ENCODE measurements at regions not wholly inside any gene's neighbourhood (a gene's known extent, or its start where the extent isn't known, plus 50 kb on each side); places are given as distances from the start of the nearest gene placed in this dataset.

- in situ Hi-C loops (cut with MboI; ENCODE audit: low sequenced_read_pairs), result no loop called here
These were observed 169.5 kb upstream of the UBL3 start for GRCh38 chr13:30019648-30020626.

GRCh38 chr13:30017880-30018279, 167.5 kb upstream of the UBL3 start:
- in situ Hi-C loops (cut with MboI; ENCODE audit: low sequenced_read_pairs), result no loop called here

- in situ Hi-C loops (cut with MboI; ENCODE audit: low sequenced_read_pairs), result no loop called here
These were observed 166.0 kb upstream of the UBL3 start for GRCh38 chr13:30016398-30016797.

GRCh38 chr13:30009411-30009810, 159.0 kb upstream of the UBL3 start:
- in situ Hi-C loops (cut with MboI; ENCODE audit: low sequenced_read_pairs), result no loop called here

GRCh38 chr13:30006246-30006645, 155.8 kb upstream of the UBL3 start:
- in situ Hi-C loops (cut with MboI; ENCODE audit: low sequenced_read_pairs), result no loop called here

GRCh38 chr13:30004204-30004603, 153.8 kb upstream of the UBL3 start:
- in situ Hi-C loops (cut with MboI; ENCODE audit: low sequenced_read_pairs), result no loop called here

- in situ Hi-C loops (cut with MboI; ENCODE audit: low sequenced_read_pairs), result no loop called here
These were observed 152.2 kb upstream of the UBL3 start for GRCh38 chr13:30002577-30002976.

GRCh38 chr13:30000370-30000765, 150.0 kb upstream of the UBL3 start:
- in situ Hi-C loops (cut with MboI; ENCODE audit: low sequenced_read_pairs), result no loop called here

GRCh38 chr13:29999492-30000369, 149.3 kb upstream of the UBL3 start:
- in situ Hi-C loops (cut with MboI; ENCODE audit: low sequenced_read_pairs), result no loop called here

GRCh38 chr13:29996316-29996715, 145.9 kb upstream of the UBL3 start:
- in situ Hi-C loops (cut with MboI; ENCODE audit: low sequenced_read_pairs), result no loop called here

GRCh38 chr13:29994911-29995595, 144.6 kb upstream of the UBL3 start:
- in situ Hi-C loops (cut with MboI; ENCODE audit: low sequenced_read_pairs), result no loop called here

- in situ Hi-C loops (cut with MboI; ENCODE audit: low sequenced_read_pairs), result no loop called here
These were observed 143.5 kb upstream of the UBL3 start for GRCh38 chr13:29993716-29994488.

GRCh38 chr13:29993196-29993595, 142.8 kb upstream of the UBL3 start:
- in situ Hi-C loops (cut with MboI; ENCODE audit: low sequenced_read_pairs), result no loop called here

GRCh38 chr13:29991343-29991742, 140.9 kb upstream of the UBL3 start:
- in situ Hi-C loops (cut with MboI; ENCODE audit: low sequenced_read_pairs), result no loop called here

GRCh38 chr13:29987340-29987739, 136.9 kb upstream of the UBL3 start:
- in situ Hi-C loops (cut with MboI; ENCODE audit: low sequenced_read_pairs), result no loop called here

GRCh38 chr13:29980339-29980738, 129.9 kb upstream of the UBL3 start:
- in situ Hi-C loops (cut with MboI; ENCODE audit: low sequenced_read_pairs), result no loop called here

GRCh38 chr13:29978211-29978610, 127.8 kb upstream of the UBL3 start:
- in situ Hi-C loops (cut with MboI; ENCODE audit: low sequenced_read_pairs), result no loop called here

GRCh38 chr13:29977476-29978120, 127.2 kb upstream of the UBL3 start:
- in situ Hi-C loops (cut with MboI; ENCODE audit: low sequenced_read_pairs), result no loop called here

GRCh38 chr13:29976535-29976934, 126.1 kb upstream of the UBL3 start:
- in situ Hi-C loops (cut with MboI; ENCODE audit: low sequenced_read_pairs), result no loop called here

GRCh38 chr13:29975283-29975682, 124.9 kb upstream of the UBL3 start:
- in situ Hi-C loops (cut with MboI; ENCODE audit: low sequenced_read_pairs), result no loop called here

All from HL-60/S4 treated with phorbol 12-myristate 13-acetate at 8.2 ng/mL for 4 days and 3 days (cell line).